NB4 (cell line): ENCODE measurements at regions not wholly inside any gene's neighbourhood (a gene's known extent, or its start where the extent isn't known, plus 50 kb on each side); places are given as distances from the start of the nearest gene placed in this dataset.

Experiments
- CTCF ChIP-seq: IDR thresholded peaks from one replicate; pipeline ENCODE4 v1.5.1; 2012; ENCODE audit warnings: low read depth, low read length
- TF ChIP-seq, protein P1 (sequence below): IDR thresholded peaks from 2 replicates; pipeline ENCODE4 v1.6.1; 2011; ENCODE audit warnings: low read depth, low read length

GRCh38 chr10:133011882-133012281 lies 69.5 kb upstream of the CFAP46 start:
- TF ChIP-seq CTCF = no peak
- TF ChIP-seq, protein P1, sequence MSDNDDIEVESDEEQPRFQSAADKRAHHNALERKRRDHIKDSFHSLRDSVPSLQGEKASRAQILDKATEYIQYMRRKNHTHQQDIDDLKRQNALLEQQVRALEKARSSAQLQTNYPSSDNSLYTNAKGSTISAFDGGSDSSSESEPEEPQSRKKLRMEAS = no peak
